Midbrain (tissue), 1 donor: ENCODE measurements at regions not wholly inside any gene's neighbourhood (a gene's known extent, or its start where the extent isn't known, plus 50 kb on each side); places are given as distances from the start of the nearest gene placed in this dataset.
A peak's percentile ranks its signal among the peaks of the same experiment; 100 is the strongest.

Experiments used
- DNase-seq: peaks from one replicate; lab custom pipeline; 2025; lab: John Stamatoyannopoulos, UW

DNA sequence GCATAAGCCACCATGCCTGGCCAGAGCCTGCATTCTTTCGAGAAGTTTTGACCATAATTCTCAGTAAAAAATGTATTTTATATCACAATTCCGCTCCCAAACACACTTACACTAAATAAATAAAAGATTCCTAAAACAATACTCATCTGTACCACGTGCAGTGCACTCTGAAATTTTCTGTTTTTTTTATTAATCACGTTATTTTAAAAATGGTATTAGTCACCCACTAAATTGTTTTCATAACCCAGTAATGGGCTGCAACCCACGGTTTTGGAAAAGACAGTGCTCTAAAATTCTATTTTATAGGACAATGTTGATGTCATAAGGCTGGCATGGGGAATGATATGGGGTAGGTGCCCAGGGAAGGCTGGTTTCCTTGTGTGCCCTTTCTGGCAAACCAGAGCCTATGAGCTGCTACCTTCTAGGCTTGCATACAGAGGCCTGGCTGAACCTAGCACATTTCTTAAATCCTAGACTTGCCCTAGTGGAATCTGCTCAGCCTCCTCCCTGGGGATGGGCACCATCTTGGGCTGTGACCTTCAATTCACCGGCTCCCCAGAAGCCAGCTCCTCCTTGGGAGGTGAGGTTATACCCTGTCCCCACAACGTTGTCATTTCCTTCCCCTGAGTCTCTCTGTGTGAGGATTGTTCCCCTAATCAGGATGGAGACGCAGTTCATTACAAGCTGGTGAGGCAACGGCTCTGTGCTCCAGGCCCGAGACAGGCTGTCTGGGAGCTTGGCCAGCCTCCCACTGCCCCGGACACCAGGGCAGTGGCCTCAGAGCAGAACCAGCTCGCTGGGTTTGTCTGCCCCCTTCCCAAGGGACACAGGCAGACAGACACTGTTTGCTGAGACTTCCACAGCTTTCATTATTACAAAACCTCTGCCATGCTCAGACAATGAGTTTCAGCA is 116.5 kb upstream of the NAV2 start:
- DNase-seq = peak; percentile 35

DNA sequence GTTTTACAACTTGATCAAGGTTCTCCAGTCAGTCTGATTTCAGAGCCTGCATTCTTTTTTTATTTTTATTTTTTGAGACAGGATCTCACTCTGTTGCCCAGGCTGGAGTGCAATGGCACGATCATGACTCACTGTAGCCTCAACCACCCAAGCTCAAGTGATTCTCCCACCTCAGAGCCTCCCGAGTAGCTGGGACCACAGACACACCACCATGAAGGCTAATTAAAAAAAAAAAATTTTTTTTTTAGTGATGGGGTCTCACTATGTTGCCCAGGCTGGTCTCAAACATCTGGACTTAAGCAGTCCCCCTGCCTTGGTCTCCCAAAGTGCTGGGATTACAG is 117.2 kb upstream of the NAV2 start:
- DNase-seq = no peak

DNA sequence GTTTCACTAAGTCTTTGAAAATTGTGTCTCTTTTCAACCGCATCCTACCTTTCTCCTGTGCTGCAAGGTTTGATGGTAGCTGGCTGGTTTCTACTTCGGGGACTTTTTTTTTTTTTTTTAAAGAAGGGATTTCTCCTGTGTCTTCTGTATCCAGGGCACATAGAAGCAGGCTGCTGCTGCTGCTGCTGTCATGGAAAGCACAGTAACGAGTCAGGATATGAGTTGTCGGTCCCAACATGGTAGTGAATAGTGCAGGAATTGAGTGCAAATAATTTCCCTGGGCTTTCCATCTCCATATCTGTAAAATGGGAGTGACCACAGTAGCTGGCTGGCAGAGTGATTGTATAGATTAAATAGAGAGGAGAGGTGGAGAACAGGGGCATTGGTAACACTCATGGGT is 118.3 kb upstream of the NAV2 start:
- DNase-seq = no peak

DNA sequence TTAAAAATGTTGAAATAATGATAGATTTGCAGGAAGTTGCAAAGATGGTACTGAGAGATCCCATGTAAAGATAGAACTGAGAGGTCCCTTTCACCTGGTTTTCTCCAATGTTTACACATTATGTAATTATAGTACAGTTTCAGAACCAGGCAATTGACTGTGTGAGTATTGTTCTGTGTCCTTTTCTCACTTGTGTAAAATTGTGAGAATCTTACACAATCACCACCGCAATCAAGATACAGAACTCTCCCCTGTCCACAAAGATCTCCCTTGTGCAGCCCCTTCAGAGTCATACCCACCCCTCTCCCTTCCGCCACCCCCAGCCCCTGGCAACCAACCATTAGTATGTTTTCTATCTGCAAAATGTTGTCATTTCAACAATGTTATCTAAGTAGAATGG is 119.8 kb upstream of the NAV2 start:
- no peak for DNase-seq

DNA sequence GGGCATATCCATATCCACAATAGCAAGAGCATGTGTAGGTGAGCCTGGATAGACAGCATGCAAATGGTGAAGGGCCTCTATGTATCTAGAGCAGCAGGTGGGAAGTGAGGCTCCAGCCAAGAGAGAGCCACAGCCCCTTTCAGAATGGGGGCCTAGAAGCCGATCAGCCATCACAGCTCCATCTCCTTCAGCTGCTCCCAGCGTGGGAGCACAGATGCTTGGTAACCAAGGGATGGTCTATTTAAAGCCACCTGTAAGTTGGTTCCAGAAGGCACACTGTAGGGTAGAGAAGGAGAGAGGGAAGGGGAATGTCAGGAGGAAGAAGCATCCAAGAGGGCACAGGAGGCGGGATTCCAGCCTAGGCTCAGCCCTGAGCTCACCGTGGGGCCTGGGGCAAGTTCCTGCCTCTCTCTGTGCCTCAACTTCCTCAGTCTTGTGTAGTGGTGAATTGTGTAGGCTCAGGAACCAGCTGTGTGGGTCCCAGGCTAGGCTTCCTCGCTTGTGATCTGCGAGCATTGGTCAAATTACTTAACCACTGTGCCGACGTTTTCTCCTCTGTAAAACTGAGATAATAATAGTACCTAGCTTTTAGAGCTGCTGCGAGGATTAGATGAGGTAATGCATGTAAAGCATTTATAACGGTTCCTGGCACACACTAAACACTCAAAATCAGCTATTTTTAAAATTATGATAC is 122.9 kb upstream of the NAV2 start:
- no peak for DNase-seq

DNA sequence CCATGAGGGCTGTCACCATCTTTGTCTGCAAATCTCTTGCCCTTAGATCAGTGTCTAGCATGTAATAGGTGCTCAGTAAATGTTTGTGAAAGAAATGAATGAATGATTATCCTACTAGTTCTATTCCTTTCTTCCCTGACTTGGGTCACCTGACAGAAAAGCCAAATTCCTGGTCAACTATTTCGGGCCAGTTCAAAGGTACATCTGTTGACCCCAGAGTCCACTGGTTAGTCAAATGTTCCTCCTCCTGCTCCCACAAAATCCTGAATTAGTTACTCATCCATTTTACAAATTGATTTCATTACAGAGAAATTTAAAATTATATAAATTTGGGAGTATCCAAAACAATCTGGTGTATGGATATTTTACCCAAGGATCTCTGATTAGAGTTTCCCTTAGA is 124.7 kb upstream of the NAV2 start:
- DNase-seq = no peak

DNA sequence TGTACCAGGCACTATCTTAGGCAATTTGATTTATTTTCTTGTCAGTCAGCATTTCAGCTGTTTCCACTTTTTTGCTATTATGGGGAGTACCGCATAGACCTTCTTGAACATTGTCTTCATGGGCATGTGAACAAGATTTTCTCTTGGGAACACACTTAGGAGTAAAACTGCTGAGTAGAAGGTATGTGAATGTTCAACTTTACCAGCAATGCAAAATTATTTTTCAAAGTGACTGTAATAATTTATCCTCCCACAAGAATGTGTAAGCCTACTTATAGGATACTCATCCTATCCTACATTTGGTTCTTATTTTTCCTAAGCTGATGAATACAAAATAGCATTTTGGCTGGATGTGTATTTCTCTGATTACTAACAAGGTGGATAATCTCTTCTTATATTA is 132.0 kb upstream of the NAV2 start:
- DNase-seq = no peak

DNA sequence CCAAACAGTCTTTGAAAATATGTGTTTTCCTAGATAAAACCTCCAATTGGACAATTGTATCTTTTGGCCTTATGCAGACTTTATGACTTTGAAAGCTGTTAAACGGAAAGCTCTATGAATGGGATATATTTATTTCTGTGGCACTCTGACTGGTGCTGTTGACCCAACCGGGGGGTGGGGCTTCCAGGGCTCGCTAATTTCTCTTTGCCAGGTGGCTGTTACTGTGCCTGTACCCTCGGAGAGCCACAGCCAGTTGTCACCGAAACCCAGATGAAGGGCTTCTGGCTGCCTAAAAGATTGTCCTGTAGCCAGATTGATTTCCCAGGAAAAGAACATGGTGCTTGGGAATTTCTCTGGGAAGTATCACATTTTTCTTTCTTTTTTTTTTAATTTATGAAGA is 132.7 kb upstream of the NAV2 start:
- no peak for DNase-seq

DNA sequence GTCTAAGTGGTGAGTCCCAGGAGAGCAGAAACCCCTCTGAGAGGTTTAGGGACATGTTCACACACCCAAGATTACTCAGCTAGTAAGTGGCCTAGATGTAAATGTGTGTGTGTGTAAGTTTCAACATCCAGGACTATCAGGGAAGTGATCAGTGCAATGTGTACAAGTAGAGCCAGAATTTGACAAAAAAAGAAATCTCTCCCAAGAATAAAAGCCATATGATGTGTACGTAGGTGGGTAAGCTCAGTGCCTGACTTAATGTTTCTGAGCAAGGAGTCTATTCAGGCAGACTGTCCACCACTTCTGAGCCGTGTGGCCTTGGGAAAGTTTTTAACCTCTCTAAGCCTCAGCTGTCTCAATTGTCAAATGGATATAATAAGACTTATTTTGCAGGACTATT is 133.8 kb upstream of the NAV2 start:
- DNase-seq = no peak

DNA sequence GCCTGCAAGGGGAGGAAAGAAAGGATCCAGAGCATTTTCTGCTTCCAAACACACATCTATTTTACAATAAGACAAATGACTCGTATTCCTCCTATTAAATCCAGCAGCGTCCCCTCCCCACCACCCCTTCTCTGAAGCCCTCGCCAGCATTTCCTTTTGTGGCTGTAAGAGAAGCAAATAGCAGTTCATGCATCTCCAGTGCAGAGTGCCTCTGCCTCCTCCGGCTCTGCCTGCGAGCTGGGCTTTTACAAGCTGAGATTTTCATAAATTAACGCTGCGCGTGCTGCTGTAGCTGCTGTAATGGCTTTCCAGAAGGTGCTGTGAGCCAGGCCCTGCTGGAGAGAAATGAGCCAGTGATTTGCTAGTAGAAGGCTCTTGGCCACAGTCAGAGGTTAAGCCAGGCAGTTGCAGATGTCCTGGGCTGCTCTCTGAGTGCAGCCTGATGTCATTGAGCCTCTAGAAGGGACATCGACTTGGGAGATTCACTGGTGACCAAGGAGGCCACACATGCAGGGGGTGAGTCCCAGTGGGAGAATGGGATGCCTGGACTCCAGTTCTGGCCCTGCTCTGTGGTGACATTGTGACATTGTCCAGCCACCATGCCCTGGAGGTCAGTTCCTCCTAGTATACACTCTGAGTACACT is 134.5 kb upstream of the NAV2 start:
- DNase-seq = peak; percentile 16

DNA sequence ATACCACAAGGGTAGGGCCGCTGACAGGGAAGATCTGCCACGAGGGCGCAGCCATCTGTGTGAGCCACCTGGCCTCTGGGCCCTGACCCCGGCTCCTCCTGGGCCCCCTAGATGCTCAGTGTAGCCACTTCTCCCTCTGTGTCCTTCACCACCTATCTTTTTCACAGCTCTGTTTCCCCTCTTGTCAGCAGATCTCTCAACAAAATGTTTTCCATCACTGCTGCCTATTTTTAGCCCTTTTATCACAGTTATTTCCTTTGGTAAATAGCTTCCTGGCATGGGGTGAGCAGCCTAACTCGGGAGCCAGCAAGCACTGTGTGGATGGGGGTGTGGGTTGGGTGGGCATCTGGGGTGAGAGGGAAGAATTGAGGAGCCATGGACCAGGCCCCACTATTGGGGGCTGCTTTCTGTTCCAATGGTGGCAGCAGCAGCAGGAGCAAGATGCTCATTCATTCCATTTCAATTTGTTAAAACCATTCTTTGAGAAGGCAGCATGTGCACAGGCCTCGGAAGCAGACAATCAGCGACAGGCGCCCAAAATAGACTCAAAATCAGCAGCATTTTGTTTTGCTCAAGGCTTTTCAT is 135.2 kb upstream of the NAV2 start:
- no peak for DNase-seq

DNA sequence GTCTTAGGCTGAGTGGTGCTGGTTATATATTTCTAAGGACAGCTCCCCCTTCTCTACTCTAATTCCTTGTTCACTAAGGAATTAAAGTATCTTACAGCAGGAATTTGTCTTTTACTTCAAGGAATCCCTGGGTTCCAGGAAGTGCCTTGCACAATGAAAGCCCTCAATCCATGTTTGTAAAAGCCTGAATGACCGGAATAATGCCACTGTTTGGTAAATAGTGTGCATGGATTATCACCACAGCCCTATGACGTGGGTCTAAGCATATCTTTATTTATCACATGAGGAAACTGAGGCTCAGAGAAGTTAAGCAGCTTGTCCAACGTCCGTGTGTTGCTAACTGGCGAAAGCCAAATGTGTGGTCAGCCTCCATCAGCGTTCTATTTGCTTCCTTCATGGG is 135.7 kb upstream of the NAV2 start:
- no peak for DNase-seq

DNA sequence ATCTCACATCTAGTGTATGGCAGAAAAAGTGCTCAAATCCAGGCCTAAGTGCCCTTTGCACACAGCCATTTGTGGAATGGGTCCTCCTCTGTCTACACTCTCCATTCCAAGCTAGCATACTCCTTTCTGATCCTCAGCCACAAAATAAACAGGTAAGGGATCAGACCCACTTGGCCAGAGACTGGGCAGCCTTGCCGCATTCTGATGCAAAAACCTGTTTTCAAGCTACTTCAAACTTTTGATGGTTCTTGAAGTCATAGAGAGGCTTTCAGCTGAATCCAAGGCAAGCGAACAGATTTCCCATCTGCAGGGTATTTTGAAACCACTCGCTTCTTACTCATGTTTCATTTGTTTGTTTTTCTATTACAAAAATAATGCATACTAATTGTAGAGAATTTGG is 136.6 kb upstream of the NAV2 start:
- no peak for DNase-seq

DNA sequence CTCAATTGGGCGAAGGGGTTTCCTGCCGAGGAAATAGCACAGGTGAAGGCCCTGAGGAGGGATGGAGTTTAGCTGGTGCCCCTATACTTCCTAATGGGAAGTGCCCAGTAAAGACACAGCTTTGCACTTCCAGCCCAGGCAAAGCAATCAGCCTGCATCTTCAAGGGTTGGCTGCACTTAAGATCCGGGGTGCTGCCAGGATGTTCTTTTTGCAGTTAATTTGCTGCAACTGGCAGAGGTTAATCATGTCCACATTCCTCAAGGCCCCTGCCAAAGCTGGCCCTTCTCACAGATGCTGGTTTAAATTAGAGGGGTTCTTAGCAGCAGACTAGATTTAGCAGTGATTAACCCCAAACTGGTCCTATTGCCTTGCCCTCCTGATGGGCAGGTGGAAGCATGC is 137.7 kb upstream of the NAV2 start:
- no peak for DNase-seq

DNA sequence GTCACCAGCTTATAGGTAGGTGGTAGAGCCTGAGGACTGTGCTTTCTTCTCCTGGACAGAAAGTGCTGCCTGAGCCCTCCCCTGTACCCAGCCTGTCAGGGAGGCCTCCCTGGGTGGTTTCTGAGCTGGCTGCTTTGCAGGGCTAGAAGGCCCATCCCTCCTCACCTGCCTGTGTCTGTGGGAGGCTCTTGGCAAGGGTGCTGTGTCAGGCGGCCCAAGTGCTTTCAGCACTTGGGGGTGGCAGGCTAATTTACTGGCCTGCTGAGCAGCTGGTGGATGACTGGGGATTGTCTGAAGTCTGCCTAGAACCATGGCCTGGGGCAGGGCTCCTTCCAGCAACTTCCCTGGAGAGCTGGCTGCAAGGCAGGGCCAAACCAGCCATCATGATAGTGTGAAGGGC is 139.0 kb upstream of the NAV2 start:
- no peak for DNase-seq

DNA sequence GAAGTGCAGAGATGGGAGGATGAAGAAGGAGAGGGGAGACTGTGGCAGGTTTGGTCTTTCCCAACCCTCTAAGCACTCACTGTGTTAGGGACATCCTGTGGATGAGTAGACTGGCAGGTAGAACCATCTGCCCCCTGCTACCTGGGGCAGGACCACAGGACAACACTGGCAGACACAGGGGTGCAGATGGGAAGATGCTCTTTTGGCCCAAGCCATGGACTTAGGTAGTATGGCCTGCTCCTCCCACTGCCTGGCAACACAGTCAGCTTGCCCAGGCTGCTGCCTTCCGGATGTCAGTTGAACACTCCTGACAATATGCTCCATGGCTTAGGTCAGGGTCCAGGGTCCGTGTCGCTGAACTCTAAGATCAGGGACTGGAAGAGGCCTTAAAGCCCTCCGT is 140.7 kb upstream of the NAV2 start:
- DNase-seq = no peak

DNA sequence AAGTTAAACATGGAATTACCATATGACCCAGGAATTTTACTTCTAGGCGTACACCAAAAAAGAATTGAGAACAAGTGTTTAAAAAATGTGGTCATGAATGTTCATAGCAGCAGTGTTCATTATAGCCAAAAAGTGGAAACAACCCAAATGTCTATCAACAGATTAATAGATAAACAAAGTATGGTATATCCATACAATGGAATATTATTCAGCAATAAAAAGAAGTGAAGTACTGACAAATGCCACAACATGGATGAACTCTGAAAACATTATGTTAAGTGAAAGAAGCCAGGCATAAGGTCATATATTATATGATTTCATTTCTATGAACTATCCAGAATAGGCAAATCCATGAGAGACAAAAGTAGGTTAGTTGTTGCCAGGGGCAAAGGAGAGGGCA is 141.7 kb upstream of the NAV2 start:
- no peak for DNase-seq

DNA sequence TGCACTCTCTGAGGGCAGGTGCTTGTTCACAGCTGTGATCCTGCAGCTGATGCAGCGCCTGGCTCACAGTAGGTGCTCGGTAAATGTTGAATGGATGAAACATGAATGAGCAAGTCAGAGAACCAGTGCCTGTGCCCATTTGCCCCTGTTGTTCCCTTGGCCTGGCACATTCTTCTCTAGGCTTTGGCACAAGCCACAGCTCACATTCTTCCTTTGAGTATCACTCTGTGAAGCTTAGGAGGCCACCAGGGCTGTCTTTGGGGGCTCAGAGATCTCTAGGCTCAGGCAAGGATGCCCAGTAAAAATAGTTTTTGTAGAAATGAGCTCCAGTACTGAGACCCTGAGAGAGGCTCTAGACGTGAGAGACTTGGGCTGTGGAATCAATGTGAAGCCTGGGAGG is 144.6 kb upstream of the NAV2 start:
- DNase-seq = no peak

DNA sequence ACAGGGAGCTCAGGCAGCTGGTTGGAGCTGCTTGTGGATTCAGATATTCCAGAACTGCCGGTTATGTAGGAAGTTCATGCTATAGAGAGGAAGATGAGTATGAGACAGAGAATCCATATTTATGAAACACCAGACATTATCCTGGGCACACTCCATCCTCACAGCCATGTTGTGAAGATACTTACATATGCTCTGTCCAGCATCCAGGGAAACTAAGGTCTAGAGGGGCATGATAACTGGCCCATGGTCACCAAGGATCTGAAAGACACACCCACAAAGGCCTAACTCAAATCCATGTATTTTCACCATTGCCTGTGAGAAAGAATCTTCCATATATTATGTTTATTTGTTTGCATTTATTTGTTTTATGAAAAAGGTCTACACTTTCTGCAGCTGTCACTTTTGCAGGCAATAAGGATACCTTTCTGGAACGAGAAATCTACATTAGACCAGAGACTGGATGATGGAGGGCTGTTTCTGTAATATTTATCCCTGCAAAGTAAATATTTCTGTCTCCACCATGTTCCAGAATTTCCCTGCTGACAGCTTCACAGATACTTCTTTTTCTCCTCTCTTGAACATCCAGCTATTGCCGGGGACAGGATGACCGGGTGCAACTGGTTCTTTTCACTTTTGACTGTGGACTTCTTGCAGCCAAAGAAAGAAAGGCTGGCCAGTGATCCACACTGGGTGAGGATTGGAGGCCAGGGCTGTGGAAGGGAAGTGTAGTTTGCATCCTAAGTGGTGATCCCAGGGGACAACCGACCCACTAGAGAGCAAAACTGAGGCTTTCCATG is 145.9 kb upstream of the NAV2 start:
- peak; percentile 11 for DNase-seq

DNA sequence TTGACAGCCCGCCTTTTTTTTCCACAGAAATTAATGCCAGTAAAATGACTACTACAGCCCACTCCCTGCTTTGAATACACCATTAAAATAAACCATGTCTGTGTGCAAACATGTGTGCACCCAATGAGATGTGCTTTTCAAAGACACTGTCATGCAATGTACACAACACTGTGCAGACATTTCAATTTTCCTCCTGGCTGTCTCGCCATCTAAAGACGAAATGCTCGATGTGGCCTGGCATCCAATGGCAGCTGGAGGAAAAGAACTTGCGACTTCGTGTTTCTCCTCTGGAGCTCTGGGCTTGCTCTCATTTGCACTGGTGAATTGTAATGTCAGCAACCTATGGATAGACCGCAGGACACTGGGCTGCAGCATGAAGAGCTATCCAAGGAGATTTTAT is 147.0 kb upstream of the NAV2 start:
- DNase-seq = no peak

DNA sequence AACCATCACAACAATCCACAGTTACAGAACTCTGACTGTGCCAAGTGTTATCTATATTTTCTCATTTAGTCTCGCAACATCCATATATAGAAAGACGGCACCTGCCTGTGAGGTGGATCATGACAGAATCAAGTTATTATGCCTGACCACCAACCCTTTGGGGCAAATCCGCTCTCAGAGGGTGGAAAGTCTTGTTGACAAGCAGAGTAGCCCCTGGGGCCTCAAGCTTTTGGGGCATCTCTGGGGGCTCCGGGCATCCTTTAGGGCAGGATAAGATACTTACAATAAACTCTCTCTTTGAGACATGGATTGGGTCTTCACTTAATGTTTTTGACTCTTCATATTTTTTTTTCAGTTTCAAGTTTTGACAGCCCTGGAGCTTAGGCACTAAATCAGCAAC is 150.5 kb upstream of the NAV2 start:
- no peak for DNase-seq

DNA sequence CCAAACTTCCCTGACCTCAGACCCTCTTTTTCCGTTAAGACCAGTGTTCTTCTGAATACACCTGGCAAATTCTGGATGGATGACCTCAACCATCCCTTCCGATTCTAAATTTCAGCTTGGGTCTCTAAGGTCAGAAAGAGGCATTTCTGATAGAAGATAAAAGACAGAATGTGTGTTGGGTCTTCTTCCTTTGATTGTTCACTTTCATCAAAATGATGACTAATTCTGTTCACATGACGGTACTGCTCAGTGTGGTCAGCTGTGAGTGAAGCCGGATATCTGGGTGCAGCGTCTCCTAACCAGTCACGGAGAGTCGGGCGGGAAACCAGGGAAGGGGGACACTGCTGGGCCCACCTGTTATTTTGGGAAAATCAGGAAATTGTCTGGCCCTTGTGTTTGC is 151.6 kb upstream of the NAV2 start:
- no peak for DNase-seq
